ENCODE measurements at regions not wholly inside any gene's neighbourhood (a gene's known extent, or its start where the extent isn't known, plus 50 kb on each side); places are given as distances from the start of the nearest gene placed in this dataset.

GRCh38 chr5:162487528-162488525, 420.3 kb downstream of the GABRG2 start:
- Histone ChIP-seq H4K20me1 (ENCODE audit: insufficient read depth, low read length) (no peaks in the 10 kb centered on the region), H3K79me2 (ENCODE audit: insufficient read depth, low read length) (no peaks in the 10 kb centered on the region), H3K4me1 (ENCODE audit: insufficient read depth, low read length) (no peaks in the 10 kb centered on the region), H3K36me3 (ENCODE audit: insufficient read depth, low read length) (no peaks in the 10 kb centered on the region), H2AFZ (ENCODE audit: low read depth, low read length) (no peak overlapping the region), H3K4me3 (ENCODE audit: low read depth in 1 of 2, low read length in 2 of 2) (no peak overlapping the region), H3K9ac (ENCODE audit: low read depth, low read length) (no peak overlapping the region), H3K27ac (ENCODE audit: low read length) (no peak overlapping the region), H3K4me2 (ENCODE audit: insufficient read depth, low read length) (no peak overlapping the region), H3K27me3 (ENCODE audit: insufficient read depth, low read length, poor library complexity) (no peaks in the 10 kb centered on the region), H3K9me3 (ENCODE audit: insufficient read depth, low read length, severe bottlenecking) (no peaks in the 10 kb centered on the region)
- TF ChIP-seq EZH2 (IDR thresholded peaks at IDR 0.05; ENCODE audit: borderline replicate concordance, low read depth, low read length, severe bottlenecking) (no peak), CTCF (IDR thresholded peaks at IDR 0.05; ENCODE audit: borderline replicate concordance, extremely low read depth, low read length, poor library complexity, severe bottlenecking) (no peak)
- ATAC-seq (ENCODE audit: insufficient read depth, low read depth) (no peak), DNase-seq (no peak)

GRCh38 chr5:162496100-162496808, 428.7 kb downstream of the GABRG2 start:
- no peak overlapping the region for H3K9ac ChIP-seq (ENCODE audit: low read depth, low read length)
- H3K27me3 ChIP-seq (ENCODE audit: insufficient read depth, low read length, poor library complexity), result no peaks in the 10 kb centered on the region
- H3K27ac ChIP-seq (ENCODE audit: low read length), result no peak overlapping the region
- DNase-seq (no peak), ATAC-seq (ENCODE audit: insufficient read depth, low read depth) (no peak)
- H3K36me3 ChIP-seq (ENCODE audit: insufficient read depth, low read length), result no peaks in the 10 kb centered on the region
- no peaks in the 10 kb centered on the region for H3K9me3 ChIP-seq (ENCODE audit: insufficient read depth, low read length, severe bottlenecking)
- TF ChIP-seq EZH2 (IDR thresholded peaks at IDR 0.05; ENCODE audit: borderline replicate concordance, low read depth, low read length, severe bottlenecking) (no peak), CTCF (IDR thresholded peaks at IDR 0.05; ENCODE audit: borderline replicate concordance, extremely low read depth, low read length, poor library complexity, severe bottlenecking) (no peak)
- no peaks in the 10 kb centered on the region for H4K20me1 ChIP-seq (ENCODE audit: insufficient read depth, low read length)
- H3K4me2 ChIP-seq (ENCODE audit: insufficient read depth, low read length), result no peak overlapping the region
- H3K4me1 ChIP-seq (ENCODE audit: insufficient read depth, low read length), result no peaks in the 10 kb centered on the region
- no peak overlapping the region for H2AFZ ChIP-seq (ENCODE audit: low read depth, low read length)
- no peak overlapping the region for H3K4me3 ChIP-seq (ENCODE audit: low read depth in 1 of 2, low read length in 2 of 2)
- no peaks in the 10 kb centered on the region for H3K79me2 ChIP-seq (ENCODE audit: insufficient read depth, low read length)

- H3K4me3 ChIP-seq (ENCODE audit: low read depth in 1 of 2, low read length in 2 of 2), result no peak overlapping the region
These were observed 429.9 kb downstream of the GABRG2 start for GRCh38 chr5:162497455-162497854.

More at GRCh38 chr5:162497455-162497854, 429.9 kb downstream of the GABRG2 start:
- DNase-seq (no peak), ATAC-seq (ENCODE audit: insufficient read depth, low read depth) (no peak)
- no peak overlapping the region for H2AFZ ChIP-seq (ENCODE audit: low read depth, low read length)
- TF ChIP-seq EZH2 (IDR thresholded peaks at IDR 0.05; ENCODE audit: borderline replicate concordance, low read depth, low read length, severe bottlenecking) (no peak), CTCF (IDR thresholded peaks at IDR 0.05; ENCODE audit: borderline replicate concordance, extremely low read depth, low read length, poor library complexity, severe bottlenecking) (no peak)
- no peaks in the 10 kb centered on the region for H4K20me1 ChIP-seq (ENCODE audit: insufficient read depth, low read length)
- H3K79me2 ChIP-seq (ENCODE audit: insufficient read depth, low read length), result no peaks in the 10 kb centered on the region
- no peaks in the 10 kb centered on the region for H3K36me3 ChIP-seq (ENCODE audit: insufficient read depth, low read length)
- no peaks in the 10 kb centered on the region for H3K9me3 ChIP-seq (ENCODE audit: insufficient read depth, low read length, severe bottlenecking)
- no peak overlapping the region for H3K27ac ChIP-seq (ENCODE audit: low read length)
- H3K4me2 ChIP-seq (ENCODE audit: insufficient read depth, low read length), result no peak overlapping the region
- H3K4me1 ChIP-seq (ENCODE audit: insufficient read depth, low read length), result no peaks in the 10 kb centered on the region
- no peaks in the 10 kb centered on the region for H3K27me3 ChIP-seq (ENCODE audit: insufficient read depth, low read length, poor library complexity)
- H3K9ac ChIP-seq (ENCODE audit: low read depth, low read length), result no peak overlapping the region

Measured in DND-41 (cell line).